HepG2 (cell line): ENCODE measurements at regions not wholly inside any gene's neighbourhood (a gene's known extent, or its start where the extent isn't known, plus 50 kb on each side); places are given as distances from the start of the nearest gene placed in this dataset.

Source experiments
- ATAC-seq: fragments of 200-7000 bp; cut with Tn5 transposase; 3 replicates; pipeline ENCODE4 v1.9.1; 2020; ENCODE audit warnings: mild to moderate bottlenecking, moderate library complexity
- BruUV-seq: library from RNA; stranded (reverse); fragments of 400-500 nt; replicated peaks from 2 replicates; lab custom pipeline; 2021; lab: Mats Ljungman, UMichigan
- CTCF ChIA-PET: fragments of 300-600 bp; formaldehyde crosslinking; extraction: SDS; loops from one replicate; lab custom pipeline; 2021; ENCODE audit warnings: low total read pairs, inconsistent platforms, low intra/inter-chr PET ratio; lab: Yijun Ruan, JAX
- POLR2A ChIA-PET: fragments of 350-600 bp; sonication (Branson Sonifier 250); formaldehyde crosslinking; loops from one replicate; lab custom pipeline; 2020; ENCODE audit warnings: antibody characterized with exemption, inconsistent platforms; lab: Yijun Ruan, JAX
- DNase-seq: peaks from one replicate; pipeline ENCODE4 v3.0.0-alpha.2; 2015; ENCODE audit warnings: low spot score
- FAIRE-seq: peaks from 3 replicates; lab custom pipeline; 2011; peaks lifted over from hg19 to GRCh38; lab: Jason Lieb, UNC
- H2AFZ ChIP-seq: one replicate; pipeline ENCODE4 v1.6.1; 2011; ENCODE audit warnings: low read length, inconsistent platforms
- H3K27ac ChIP-seq: fragments of 300-600 bp; 3 replicates; pipeline ENCODE4 v1.8.0; 2011; ENCODE audit warnings: mixed run types, mild to moderate bottlenecking, mixed read lengths, low read length, inconsistent platforms; ENCODE audit not compliant: insufficient read depth; ENCODE audit errors: extremely low read length
- H3K27me3 ChIP-seq, 2 experiments: fragments of 200-600 bp in 1 of 2; 2 replicates in 1 of 2; 3 replicates in 1 of 2; pipeline versions ENCODE4 v1.6.0 to v1.8.0; 2011; ENCODE audit warnings: low read length in 2 of 2, mild to moderate bottlenecking in 2 of 2, moderate library complexity in 2 of 2, inconsistent platforms in 1 of 2; ENCODE audit not compliant: insufficient read depth in 2 of 2, control insufficient read depth in 1 of 2
- H3K36me3 ChIP-seq, 2 experiments: fragments of 200-600 bp in 1 of 2; replicated peaks in 1 of 2; 2 replicates in 1 of 2; 3 replicates in 1 of 2; pipeline versions ENCODE4 v1.5.1 to v1.8.0; 2011; ENCODE audit warnings: low read length in 2 of 2, inconsistent platforms in 1 of 2; ENCODE audit not compliant: insufficient read depth in 2 of 2, control insufficient read depth in 1 of 2
- H3K4me1 ChIP-seq: 2 replicates; pipeline ENCODE4 v1.5.1; 2012; ENCODE audit warnings: low read length, inconsistent platforms; ENCODE audit not compliant: insufficient read depth
- H3K4me2 ChIP-seq: 2 replicates; pipeline ENCODE4 v1.6.0; 2011; ENCODE audit warnings: low read depth, low read length, inconsistent platforms
- H3K4me3 ChIP-seq, 3 experiments: fragments of 200-600 bp in 1 of 3; sonication (generic), shearing (Covaris generic) in 1 of 3; replicated peaks in 1 of 3; 2 replicates each; pipeline ENCODE4 v1.5.1; 2011 to 2016; ENCODE audit warnings: low read length in 3 of 3, inconsistent platforms in 2 of 3, low read depth in 2 of 3, mild to moderate bottlenecking in 2 of 3, control low read depth in 1 of 3, mixed read lengths in 1 of 3; ENCODE audit not compliant: insufficient read depth in 1 of 3
- H3K79me2 ChIP-seq: one replicate; pipeline ENCODE4 v1.6.1; 2011; ENCODE audit warnings: low read length, inconsistent platforms; ENCODE audit not compliant: insufficient read depth
- H3K9ac ChIP-seq: 2 replicates; pipeline ENCODE4 v1.6.0; 2011; ENCODE audit warnings: mild to moderate bottlenecking, low read depth, low read length, inconsistent platforms; ENCODE audit not compliant: insufficient read depth
- H3K9me3 ChIP-seq: 2 replicates; pipeline ENCODE4 v1.5.1; 2012; ENCODE audit warnings: mild to moderate bottlenecking, low read length
- H4K20me1 ChIP-seq: 2 replicates; pipeline ENCODE4 v1.6.0; 2011; ENCODE audit warnings: inconsistent platforms, mild to moderate bottlenecking, low read length, moderate library complexity; ENCODE audit not compliant: insufficient read depth
- HMG20B ChIP-seq: conservative IDR thresholded peaks from 2 replicates; pipeline ENCODE4 v1.6.1; 2016; ENCODE audit warnings: missing genetic modification reagents, missing compliant biosample characterization
- HNF4G ChIP-seq, 2 experiments: sonication (generic) in 1 of 2; formaldehyde crosslinking in 1 of 2; IDR thresholded peaks; 2 replicates each; pipeline versions ENCODE4 v1.4.0 to v1.6.1; 2011 to 2020; ENCODE audit warnings: borderline replicate concordance in 2 of 2, low read depth in 2 of 2, mild to moderate bottlenecking in 2 of 2, low read length in 1 of 2, missing genetic modification reagents in 1 of 2, moderate library complexity in 1 of 2
- XBP1 ChIP-seq: sonication (generic); formaldehyde crosslinking; IDR thresholded peaks from 2 replicates; pipeline ENCODE4 v1.5.0; 2020; ENCODE audit warnings: missing genetic modification reagents
- ZBTB20 ChIP-seq: sonication (generic); formaldehyde crosslinking; IDR thresholded peaks from 2 replicates; pipeline ENCODE4 v1.8.1; 2023; ENCODE audit warnings: missing genetic modification reagents, low read depth, mild to moderate bottlenecking, borderline replicate concordance
- ZNF670 ChIP-seq: sonication (generic); formaldehyde crosslinking; IDR thresholded peaks from 2 replicates; pipeline ENCODE4 v1.8.0; 2022; ENCODE audit warnings: mild to moderate bottlenecking, missing genetic modification reagents, borderline replicate concordance
- WGBS: methylation state at CpG from one replicate; pipeline ENCODE4 v1.1.6; 2017; ENCODE audit warnings: low lambda C conversion rate; 5-methylcytosine and 5-hydroxymethylcytosine counted together
- in situ Hi-C: cut with HindIII; loops from 2 replicates; pipeline ENCODE4 v1.10.0; 2017; ENCODE audit warnings: low pct_unique_long_range_greater_than_20kb; ENCODE audit not compliant: extremely low pct_ligation_motif_present
- intact Hi-C: fragments of 100-400 bp; cut with micrococcal nuclease; formaldehyde crosslinking; loops from one replicate; pipeline ENCODE4 v1.10.0; 2022; ENCODE audit not compliant: unreplicated experiment
- TF ChIP-seq, protein P1 (sequence below): sonication (generic); formaldehyde crosslinking; IDR thresholded peaks from 2 replicates; pipeline ENCODE4 v1.5.1; 2020; ENCODE audit warnings: missing genetic modification reagents, mild to moderate bottlenecking, borderline replicate concordance
- TF ChIP-seq, protein P2 (sequence below): sonication (generic); formaldehyde crosslinking; IDR thresholded peaks from 2 replicates; pipeline ENCODE4 v1.5.1; 2020; ENCODE audit warnings: mild to moderate bottlenecking, missing genetic modification reagents, borderline replicate concordance
- TF ChIP-seq, protein P3 (sequence below): fragments of 450-650 bp; IDR thresholded peaks from 2 replicates; pipeline ENCODE4 v1.6.1; 2017; ENCODE audit warnings: mild to moderate bottlenecking
- TF ChIP-seq, protein P4 (sequence below): sonication (generic); formaldehyde crosslinking; IDR thresholded peaks from 2 replicates; pipeline ENCODE4 v1.4.0; 2020; ENCODE audit warnings: mild to moderate bottlenecking, missing genetic modification reagents
- TF ChIP-seq, protein P5 (sequence below): sonication (generic); formaldehyde crosslinking; IDR thresholded peaks from 2 replicates; pipeline ENCODE4 v1.4.0; 2020; ENCODE audit warnings: missing genetic modification reagents
- TF ChIP-seq, protein P6 (sequence below): sonication (generic); formaldehyde crosslinking; IDR thresholded peaks from 2 replicates; pipeline ENCODE4 v1.4.0; 2020; ENCODE audit warnings: missing genetic modification reagents

DNA sequence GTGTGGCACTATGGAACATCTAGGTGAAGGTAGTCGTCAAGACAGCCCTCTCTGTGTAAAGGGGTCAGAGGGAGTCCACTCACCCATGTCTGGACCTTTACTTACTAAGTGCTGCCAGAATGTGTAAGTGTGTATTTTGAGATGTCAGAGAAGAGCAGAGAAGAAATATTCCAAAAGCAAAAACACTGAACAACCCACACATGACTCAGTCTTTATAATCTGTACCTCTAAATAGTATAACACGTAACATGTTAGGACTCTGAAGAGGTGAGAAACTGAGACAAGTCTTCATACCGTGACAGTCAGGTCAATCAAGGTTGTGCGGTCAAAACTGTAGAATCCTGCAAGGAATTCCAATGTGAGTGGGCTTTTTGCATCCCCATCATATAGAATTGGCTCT lies 555.2 kb downstream of the LMO4 start (continued):
- TF ChIP-seq, protein P1, sequence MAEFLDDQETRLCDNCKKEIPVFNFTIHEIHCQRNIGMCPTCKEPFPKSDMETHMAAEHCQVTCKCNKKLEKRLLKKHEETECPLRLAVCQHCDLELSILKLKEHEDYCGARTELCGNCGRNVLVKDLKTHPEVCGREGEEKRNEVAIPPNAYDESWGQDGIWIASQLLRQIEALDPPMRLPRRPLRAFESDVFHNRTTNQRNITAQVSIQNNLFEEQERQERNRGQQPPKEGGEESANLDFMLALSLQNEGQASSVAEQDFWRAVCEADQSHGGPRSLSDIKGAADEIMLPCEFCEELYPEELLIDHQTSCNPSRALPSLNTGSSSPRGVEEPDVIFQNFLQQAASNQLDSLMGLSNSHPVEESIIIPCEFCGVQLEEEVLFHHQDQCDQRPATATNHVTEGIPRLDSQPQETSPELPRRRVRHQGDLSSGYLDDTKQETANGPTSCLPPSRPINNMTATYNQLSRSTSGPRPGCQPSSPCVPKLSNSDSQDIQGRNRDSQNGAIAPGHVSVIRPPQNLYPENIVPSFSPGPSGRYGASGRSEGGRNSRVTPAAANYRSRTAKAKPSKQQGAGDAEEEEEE (CRISPR knock-in tag), result no peak
- TF ChIP-seq, protein P2, sequence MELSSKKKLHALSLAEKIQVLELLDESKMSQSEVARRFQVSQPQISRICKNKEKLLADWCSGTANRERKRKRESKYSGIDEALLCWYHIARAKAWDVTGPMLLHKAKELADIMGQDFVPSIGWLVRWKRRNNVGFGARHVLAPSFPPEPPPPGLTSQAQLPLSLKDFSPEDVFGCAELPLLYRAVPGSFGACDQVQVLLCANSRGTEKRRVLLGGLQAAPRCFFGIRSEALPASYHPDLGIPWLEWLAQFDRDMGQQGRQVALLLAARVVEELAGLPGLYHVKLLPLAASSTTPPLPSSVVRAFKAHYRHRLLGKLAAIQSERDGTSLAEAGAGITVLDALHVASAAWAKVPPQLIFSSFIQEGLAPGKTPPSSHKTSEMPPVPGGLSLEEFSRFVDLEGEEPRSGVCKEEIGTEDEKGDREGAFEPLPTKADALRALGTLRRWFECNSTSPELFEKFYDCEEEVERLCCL, result no peak
- no peak for TF ChIP-seq ZNF670 (CRISPR knock-in tag)
- TF ChIP-seq, protein P3, sequence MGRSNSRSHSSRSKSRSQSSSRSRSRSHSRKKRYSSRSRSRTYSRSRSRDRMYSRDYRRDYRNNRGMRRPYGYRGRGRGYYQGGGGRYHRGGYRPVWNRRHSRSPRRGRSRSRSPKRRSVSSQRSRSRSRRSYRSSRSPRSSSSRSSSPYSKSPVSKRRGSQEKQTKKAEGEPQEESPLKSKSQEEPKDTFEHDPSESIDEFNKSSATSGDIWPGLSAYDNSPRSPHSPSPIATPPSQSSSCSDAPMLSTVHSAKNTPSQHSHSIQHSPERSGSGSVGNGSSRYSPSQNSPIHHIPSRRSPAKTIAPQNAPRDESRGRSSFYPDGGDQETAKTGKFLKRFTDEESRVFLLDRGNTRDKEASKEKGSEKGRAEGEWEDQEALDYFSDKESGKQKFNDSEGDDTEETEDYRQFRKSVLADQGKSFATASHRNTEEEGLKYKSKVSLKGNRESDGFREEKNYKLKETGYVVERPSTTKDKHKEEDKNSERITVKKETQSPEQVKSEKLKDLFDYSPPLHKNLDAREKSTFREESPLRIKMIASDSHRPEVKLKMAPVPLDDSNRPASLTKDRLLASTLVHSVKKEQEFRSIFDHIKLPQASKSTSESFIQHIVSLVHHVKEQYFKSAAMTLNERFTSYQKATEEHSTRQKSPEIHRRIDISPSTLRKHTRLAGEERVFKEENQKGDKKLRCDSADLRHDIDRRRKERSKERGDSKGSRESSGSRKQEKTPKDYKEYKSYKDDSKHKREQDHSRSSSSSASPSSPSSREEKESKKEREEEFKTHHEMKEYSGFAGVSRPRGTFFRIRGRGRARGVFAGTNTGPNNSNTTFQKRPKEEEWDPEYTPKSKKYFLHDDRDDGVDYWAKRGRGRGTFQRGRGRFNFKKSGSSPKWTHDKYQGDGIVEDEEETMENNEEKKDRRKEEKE, result no peak

DNA sequence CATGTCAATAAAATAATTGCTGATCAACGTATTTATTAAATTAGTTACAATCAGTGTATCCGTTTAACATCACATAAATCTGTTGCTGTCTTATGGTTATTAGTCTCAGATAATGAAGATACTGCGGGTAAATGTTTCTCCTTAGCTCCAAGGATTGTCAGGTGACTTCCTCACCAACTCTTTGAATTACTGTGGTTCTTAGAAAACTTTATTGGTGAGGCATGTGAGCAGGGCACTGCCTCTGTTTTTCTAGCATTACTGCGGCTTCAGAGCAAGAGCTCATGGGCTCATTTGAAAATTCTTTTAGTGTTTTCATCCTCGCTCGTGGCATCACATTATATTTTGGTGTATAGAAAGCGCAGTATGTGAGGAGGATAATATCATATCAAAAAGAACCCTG lies 555.9 kb downstream of the LMO4 start:
- H3K4me1 ChIP-seq, result no peaks in the 10 kb centered on the region
- in situ Hi-C loops (no loop called here), intact Hi-C loops (no loop called here)
- no peaks in the 10 kb centered on the region for H3K9me3 ChIP-seq
- DNase-seq (no peak), ATAC-seq (no peak), FAIRE-seq (no peak)
- no peaks in the 10 kb centered on the region for H3K79me2 ChIP-seq
- H3K27ac ChIP-seq, result no peak overlapping the region
- POLR2A ChIA-PET, result no interaction called here
- H4K20me1 ChIP-seq, result no peaks in the 10 kb centered on the region
- no peak overlapping the region for H3K4me3 ChIP-seq
- H3K36me3 ChIP-seq, result no peaks in the 10 kb centered on the region
- H2AFZ ChIP-seq, result no peak overlapping the region
- BruUV-seq, result no TSS peak
- H3K4me2 ChIP-seq, result no peak overlapping the region
- CTCF ChIA-PET, result no interaction called here
- WGBS, result 51% methylated on average over 7 of the region's 7 CpGs
- no peak overlapping the region for H3K9ac ChIP-seq
- H3K27me3 ChIP-seq, result no peaks in the 10 kb centered on the region
- TF ChIP-seq ZBTB20 (CRISPR knock-in tag) (no peak), HNF4G (IDR thresholded peaks at IDR 0.05; ENCODE audit: borderline replicate concordance, low read depth, low read length) (no peak), HNF4G (CRISPR knock-in tag; IDR thresholded peaks at IDR 0.05; ENCODE audit: borderline replicate concordance, low read depth) (no peak), HMG20B (CRISPR knock-in tag) (no peak), XBP1 (CRISPR knock-in tag) (no peak)
- TF ChIP-seq, protein P4, sequence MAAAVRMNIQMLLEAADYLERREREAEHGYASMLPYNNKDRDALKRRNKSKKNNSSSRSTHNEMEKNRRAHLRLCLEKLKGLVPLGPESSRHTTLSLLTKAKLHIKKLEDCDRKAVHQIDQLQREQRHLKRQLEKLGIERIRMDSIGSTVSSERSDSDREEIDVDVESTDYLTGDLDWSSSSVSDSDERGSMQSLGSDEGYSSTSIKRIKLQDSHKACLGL (CRISPR knock-in tag), result no peak
- TF ChIP-seq, protein P5, sequence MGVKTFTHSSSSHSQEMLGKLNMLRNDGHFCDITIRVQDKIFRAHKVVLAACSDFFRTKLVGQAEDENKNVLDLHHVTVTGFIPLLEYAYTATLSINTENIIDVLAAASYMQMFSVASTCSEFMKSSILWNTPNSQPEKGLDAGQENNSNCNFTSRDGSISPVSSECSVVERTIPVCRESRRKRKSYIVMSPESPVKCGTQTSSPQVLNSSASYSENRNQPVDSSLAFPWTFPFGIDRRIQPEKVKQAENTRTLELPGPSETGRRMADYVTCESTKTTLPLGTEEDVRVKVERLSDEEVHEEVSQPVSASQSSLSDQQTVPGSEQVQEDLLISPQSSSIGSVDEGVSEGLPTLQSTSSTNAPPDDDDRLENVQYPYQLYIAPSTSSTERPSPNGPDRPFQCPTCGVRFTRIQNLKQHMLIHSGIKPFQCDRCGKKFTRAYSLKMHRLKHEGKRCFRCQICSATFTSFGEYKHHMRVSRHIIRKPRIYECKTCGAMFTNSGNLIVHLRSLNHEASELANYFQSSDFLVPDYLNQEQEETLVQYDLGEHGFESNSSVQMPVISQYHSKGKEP (CRISPR knock-in tag), result no peak
- TF ChIP-seq, protein P6, sequence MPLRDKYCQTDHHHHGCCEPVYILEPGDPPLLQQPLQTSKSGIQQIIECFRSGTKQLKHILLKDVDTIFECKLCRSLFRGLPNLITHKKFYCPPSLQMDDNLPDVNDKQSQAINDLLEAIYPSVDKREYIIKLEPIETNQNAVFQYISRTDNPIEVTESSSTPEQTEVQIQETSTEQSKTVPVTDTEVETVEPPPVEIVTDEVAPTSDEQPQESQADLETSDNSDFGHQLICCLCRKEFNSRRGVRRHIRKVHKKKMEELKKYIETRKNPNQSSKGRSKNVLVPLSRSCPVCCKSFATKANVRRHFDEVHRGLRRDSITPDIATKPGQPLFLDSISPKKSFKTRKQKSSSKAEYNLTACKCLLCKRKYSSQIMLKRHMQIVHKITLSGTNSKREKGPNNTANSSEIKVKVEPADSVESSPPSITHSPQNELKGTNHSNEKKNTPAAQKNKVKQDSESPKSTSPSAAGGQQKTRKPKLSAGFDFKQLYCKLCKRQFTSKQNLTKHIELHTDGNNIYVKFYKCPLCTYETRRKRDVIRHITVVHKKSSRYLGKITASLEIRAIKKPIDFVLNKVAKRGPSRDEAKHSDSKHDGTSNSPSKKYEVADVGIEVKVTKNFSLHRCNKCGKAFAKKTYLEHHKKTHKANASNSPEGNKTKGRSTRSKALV (CRISPR knock-in tag), result no peak
